WTC11 (cell line): ENCODE measurements at regions not wholly inside any gene's neighbourhood (a gene's known extent, or its start where the extent isn't known, plus 50 kb on each side); places are given as distances from the start of the nearest gene placed in this dataset.

ENCODE experiments used
- ATAC-seq: fragments of 200-7000 bp; cut with Tn5 transposase; 2 replicates; pipeline ENCODE4 v1.10.0; 2021; ENCODE audit warnings: mild to moderate bottlenecking, moderate library complexity
- CTCF ChIA-PET: fragments of 300-600 bp; sonication (Branson Sonifier 250); formaldehyde crosslinking; loops from one replicate; lab custom pipeline; 2021; ENCODE audit warnings: antibody characterized with exemption; lab: Charles Lee
- POLR2A ChIA-PET: fragments of 350-600 bp; sonication (Branson Sonifier 250); formaldehyde crosslinking; loops from one replicate; lab custom pipeline; 2021; ENCODE audit warnings: antibody characterized with exemption; lab: Charles Lee
- DNase-seq: peaks from one replicate; pipeline ENCODE4 v3.0.0; 2021; ENCODE audit warnings: low spot score
- H3K27ac Mint-ChIP-seq: 2 replicates; pipeline ENCODE4 v1.8.0; 2021; ENCODE audit warnings: mixed read lengths
- H3K27me3 Mint-ChIP-seq: 2 replicates; pipeline ENCODE4 v1.8.0; 2021; ENCODE audit warnings: low read depth, mild to moderate bottlenecking, moderate library complexity, mixed read lengths
- H3K36me3 Mint-ChIP-seq: 2 replicates; pipeline ENCODE4 v1.8.0; 2021; ENCODE audit warnings: mixed read lengths
- H3K4me1 Mint-ChIP-seq: 2 replicates; pipeline ENCODE4 v1.8.0; 2022; ENCODE audit warnings: mixed read lengths
- H3K4me3 Mint-ChIP-seq: 2 replicates; pipeline ENCODE4 v1.8.0; 2021; ENCODE audit warnings: mild to moderate bottlenecking, moderate library complexity, mixed read lengths
- H3K9me3 Mint-ChIP-seq: 2 replicates; pipeline ENCODE4 v1.8.0; 2021; ENCODE audit warnings: mixed read lengths
- AR ChIP-seq: fragments of 250-450 bp; sonication (Bioruptor Pico); IDR thresholded peaks from 2 replicates; pipeline ENCODE4 v1.9.0; 2021; ENCODE audit warnings: mild to moderate bottlenecking
- ATF3 ChIP-seq: sonication (generic); formaldehyde crosslinking; conservative IDR thresholded peaks from 2 replicates; pipeline ENCODE4 v1.8.1; 2022; ENCODE audit warnings: mild to moderate bottlenecking, missing genetic modification reagents
- E2F5 ChIP-seq: sonication (generic); formaldehyde crosslinking; IDR thresholded peaks from 2 replicates; pipeline ENCODE4 v1.8.1; 2022; ENCODE audit warnings: mild to moderate bottlenecking, moderate library complexity, missing genetic modification reagents
- ETV6 ChIP-seq: sonication (generic); formaldehyde crosslinking; IDR thresholded peaks from 2 replicates; pipeline ENCODE4 v1.8.1; 2022; ENCODE audit warnings: mild to moderate bottlenecking, missing genetic modification reagents
- GABPB1 ChIP-seq: sonication (generic); formaldehyde crosslinking; IDR thresholded peaks from 2 replicates; pipeline ENCODE4 v1.8.1; 2023; ENCODE audit warnings: mild to moderate bottlenecking, missing genetic modification reagents
- GTF2I ChIP-seq: fragments of 250-450 bp; sonication (Bioruptor Pico); conservative IDR thresholded peaks from 2 replicates; pipeline ENCODE4 v1.4.0; 2021; ENCODE audit warnings: mild to moderate bottlenecking
- JUN ChIP-seq: sonication (generic); formaldehyde crosslinking; IDR thresholded peaks from 2 replicates; pipeline ENCODE4 v1.8.0; 2023; ENCODE audit warnings: mild to moderate bottlenecking, missing genetic modification reagents
- KAT7 ChIP-seq: sonication (generic); formaldehyde crosslinking; IDR thresholded peaks from 2 replicates; pipeline ENCODE4 v1.8.1; 2023; ENCODE audit warnings: missing genetic modification reagents, mild to moderate bottlenecking, borderline replicate concordance
- MLX ChIP-seq: sonication (generic); formaldehyde crosslinking; IDR thresholded peaks from 2 replicates; pipeline ENCODE4 v1.8.1; 2023; ENCODE audit warnings: mild to moderate bottlenecking, missing genetic modification reagents, moderate library complexity
- NFYB ChIP-seq: sonication (generic); formaldehyde crosslinking; conservative IDR thresholded peaks from 2 replicates; pipeline ENCODE4 v1.8.0; 2022; ENCODE audit warnings: low read depth, missing genetic modification reagents
- STAT6 ChIP-seq: sonication (generic); formaldehyde crosslinking; conservative IDR thresholded peaks from 2 replicates; pipeline ENCODE4 v1.8.1; 2023; ENCODE audit warnings: mild to moderate bottlenecking, low read depth, missing genetic modification reagents, moderate library complexity
- TEAD1 ChIP-seq: sonication (generic); formaldehyde crosslinking; IDR thresholded peaks from 2 replicates; pipeline ENCODE4 v1.8.0; 2022; ENCODE audit warnings: mild to moderate bottlenecking, missing genetic modification reagents
- USF1 ChIP-seq: sonication (generic); formaldehyde crosslinking; IDR thresholded peaks from 2 replicates; pipeline ENCODE4 v1.8.0; 2022; ENCODE audit warnings: mild to moderate bottlenecking, missing genetic modification reagents
- ZNF219 ChIP-seq: sonication (generic); formaldehyde crosslinking; IDR thresholded peaks from 2 replicates; pipeline ENCODE4 v1.8.0; 2023; ENCODE audit warnings: missing genetic modification reagents, mild to moderate bottlenecking, borderline replicate concordance
- ZNF317 ChIP-seq: sonication (generic); formaldehyde crosslinking; IDR thresholded peaks from 2 replicates; pipeline ENCODE4 v1.8.1; 2023; ENCODE audit warnings: low read depth, mild to moderate bottlenecking, moderate library complexity, missing genetic modification reagents, borderline replicate concordance
- ZNF512 ChIP-seq: sonication (generic); formaldehyde crosslinking; IDR thresholded peaks from 2 replicates; pipeline ENCODE4 v1.8.1; 2022; ENCODE audit warnings: missing genetic modification reagents, borderline replicate concordance
- ZNF671 ChIP-seq: fragments of 250-450 bp; sonication (Bioruptor Pico); IDR thresholded peaks from 2 replicates; pipeline ENCODE4 v1.8.0; 2021; ENCODE audit warnings: mild to moderate bottlenecking

DNA sequence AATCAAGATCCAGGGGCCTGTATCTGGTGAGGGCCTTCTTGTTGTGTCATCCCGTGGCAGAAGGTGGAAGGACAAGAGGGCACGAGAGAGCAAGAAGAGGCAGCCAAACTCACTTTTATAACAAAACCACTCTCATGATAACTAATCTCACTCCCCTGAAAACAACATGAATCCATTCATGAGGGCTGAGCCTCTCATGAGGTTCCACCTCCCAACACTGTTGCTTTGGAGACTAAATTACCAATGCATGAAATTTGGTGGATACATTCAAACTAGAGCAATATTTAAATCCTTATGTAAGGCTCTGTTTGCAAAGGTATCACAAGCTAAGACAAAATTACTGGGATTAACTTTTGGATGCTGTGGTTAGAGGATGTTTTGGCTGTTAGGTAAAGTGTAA lies 470.1 kb upstream of the NOVA1 start:
- CTCF ChIA-PET, result no interaction called here
- Mint-ChIP-seq H3K36me3 (no peaks in the 10 kb centered on the region), H3K27ac (no peak overlapping the region), H3K9me3 (no peaks in the 10 kb centered on the region), H3K27me3 (no peaks in the 10 kb centered on the region), H3K4me3 (no peak overlapping the region), H3K4me1 (no peaks in the 10 kb centered on the region)
- ATAC-seq (no peak), DNase-seq (no peak)
- POLR2A ChIA-PET, result no interaction called here
- TF ChIP-seq USF1 (CRISPR knock-in tag) (no peak), ZNF512 (CRISPR knock-in tag) (no peak), MLX (CRISPR knock-in tag) (no peak), GABPB1 (no peak), ATF3 (CRISPR knock-in tag) (no peak), ETV6 (no peak), JUN (CRISPR knock-in tag) (no peak), NFYB (no peak), ZNF671 (CRISPR knock-in tag) (no peak), TEAD1 (CRISPR knock-in tag) (no peak)

GRCh38 chr14:27072589-27072988 lies 474.8 kb upstream of the NOVA1 start:
- POLR2A ChIA-PET, result no interaction called here
- no peak for ATAC-seq
- TF ChIP-seq TEAD1 (CRISPR knock-in tag) (no peak), ZNF317 (CRISPR knock-in tag) (no peak), ZNF219 (CRISPR knock-in tag) (no peak), GTF2I (no peak), STAT6 (CRISPR knock-in tag) (no peak), E2F5 (CRISPR knock-in tag) (no peak), KAT7 (no peak), JUN (CRISPR knock-in tag) (no peak)
- TF ChIP-seq, all 79 proteins: peak for 0
- Mint-ChIP-seq H3K4me1 (no peaks in the 10 kb centered on the region), H3K27me3 (no peaks in the 10 kb centered on the region), H3K36me3 (no peaks in the 10 kb centered on the region), H3K27ac (no peak overlapping the region), H3K9me3 (no peaks in the 10 kb centered on the region), H3K4me3 (no peak overlapping the region)
- no peak for DNase-seq
- CTCF ChIA-PET, result no interaction called here

- TF ChIP-seq AR (CRISPR knock-in tag), result no peak
- ChIA-PET CTCF (no interaction called here), POLR2A (no interaction called here)
- ATAC-seq, result no peak
- DNase-seq, result no peak
- no peak overlapping the region for H3K4me3 Mint-ChIP-seq
- no peaks in the 10 kb centered on the region for H3K36me3 Mint-ChIP-seq
- no peaks in the 10 kb centered on the region for H3K27me3 Mint-ChIP-seq
- H3K9me3 Mint-ChIP-seq, result no peaks in the 10 kb centered on the region
- H3K27ac Mint-ChIP-seq, result no peak overlapping the region
- no peaks in the 10 kb centered on the region for H3K4me1 Mint-ChIP-seq
These were observed 477.7 kb upstream of the NOVA1 start for GRCh38 chr14:27075503-27075902.
